HL-60 (cell line): ENCODE measurements at regions not wholly inside any gene's neighbourhood (a gene's known extent, or its start where the extent isn't known, plus 50 kb on each side); places are given as distances from the start of the nearest gene placed in this dataset.

Experiments
- DNase-seq, 2 experiments: peaks; one replicate each; pipeline ENCODE4 v3.0.0-alpha.2; 2010 to 2020; ENCODE audit warnings: low read depth in 1 of 2, low spot score in 1 of 2
- H3K27ac ChIP-seq: fragments of 250-450 bp; sonication (Bioruptor Pico); replicated peaks from 2 replicates; pipeline ENCODE4 v1.5.1; 2020; ENCODE audit warnings: mild to moderate bottlenecking, moderate library complexity
- H3K27me3 ChIP-seq: fragments of 250-450 bp; sonication (Bioruptor Pico); 2 replicates; pipeline ENCODE4 v1.5.1; 2021; ENCODE audit warnings: mild to moderate bottlenecking, moderate library complexity; ENCODE audit not compliant: insufficient read depth, poor library complexity, severe bottlenecking
- H3K4me3 ChIP-seq: replicated peaks from 2 replicates; pipeline ENCODE4 v1.5.1; 2011; ENCODE audit warnings: mild to moderate bottlenecking, control low read depth, low read length; ENCODE audit not compliant: insufficient read depth
- CTCF ChIP-seq: IDR thresholded peaks from one replicate; pipeline ENCODE4 v1.5.1; 2011; ENCODE audit warnings: low read length, control low read depth, inconsistent platforms; ENCODE audit not compliant: insufficient read depth
- GABPA ChIP-seq: IDR thresholded peaks from 2 replicates; pipeline ENCODE4 v1.6.1; 2012; ENCODE audit warnings: low read depth
- POLR2AphosphoS5 ChIP-seq: IDR thresholded peaks from 2 replicates; pipeline ENCODE4 v1.6.1; 2012; ENCODE audit warnings: low read depth
- REST ChIP-seq: IDR thresholded peaks from 2 replicates; pipeline ENCODE4 v1.6.1; 2012; ENCODE audit warnings: low read depth; ENCODE audit not compliant: insufficient replicate concordance
- SPI1 ChIP-seq: IDR thresholded peaks from 2 replicates; pipeline ENCODE4 v1.6.1; 2012; ENCODE audit warnings: low read depth, mild to moderate bottlenecking, borderline replicate concordance

- Histone ChIP-seq H3K27ac (no peak overlapping the region), H3K27me3 (no peaks in the 10 kb centered on the region), H3K4me3 (no peak overlapping the region)
- TF ChIP-seq REST (no peak), POLR2AphosphoS5 (no peak), CTCF (no peak), GABPA (no peak), SPI1 (no peak)
- no peak for DNase-seq
Measured at GRCh38 chr2:236726701-236727450, 157.3 kb downstream of the ACKR3 start.

GRCh38 chr2:236728916-236729670, 159.5 kb downstream of the ACKR3 start:
- H3K27me3 ChIP-seq: peaks cover 2% of the 10 kb centered on the region
- no peak overlapping the region for H3K4me3 ChIP-seq
- no peak for TF ChIP-seq REST
- TF ChIP-seq POLR2AphosphoS5: no peak
- TF ChIP-seq SPI1: no peak
- TF ChIP-seq CTCF: no peak
- TF ChIP-seq GABPA: no peak
- DNase-seq: no peak
- H3K27ac ChIP-seq: no peak overlapping the region

- Histone ChIP-seq H3K27ac (no peak overlapping the region), H3K27me3 (peaks cover 2% of the 10 kb centered on the region), H3K4me3 (no peak overlapping the region)
- no peak for DNase-seq
- TF ChIP-seq REST: no peak
- no peak for TF ChIP-seq SPI1
- TF ChIP-seq GABPA: no peak
- TF ChIP-seq CTCF: no peak
- no peak for TF ChIP-seq POLR2AphosphoS5
Measured at GRCh38 chr2:236730393-236730792, 160.8 kb downstream of the ACKR3 start.
